Stimulated activated naive CD8-positive, alpha-beta T cell treated with anti-CD3 and anti-CD28 coated beads, Interleukin-15, Interleukin-2, amounts not matched to agents 100 U/mL and 50 U/mL, for 24 hours (primary cell): ENCODE measurements at regions not wholly inside any gene's neighbourhood (a gene's known extent, or its start where the extent isn't known, plus 50 kb on each side); places are given as distances from the start of the nearest gene placed in this dataset.
"Not testable (repeated sequence)": the region's sequence is repeated elsewhere in the genome, so short reads cannot be mapped to it uniquely, and the experiment has no call there.

ENCODE experiments used
- ATAC-seq: fragments of 150-1000 bp; cut with Tn5 transposase; one replicate; pipeline ENCODE4 v1.10.0; 2021
- DNase-seq: peaks from one replicate; pipeline ENCODE4 v3.0.0; 2021

- ATAC-seq (no peak), DNase-seq (no peak)
These were observed 220.7 kb downstream of the TACR3 start for GRCh38 chr4:103499094-103499493.

- peak; percentile 51 for ATAC-seq
- DNase-seq = peak; percentile 9
These were observed 221.4 kb downstream of the TACR3 start for GRCh38 chr4:103498161-103499070.

DNA sequence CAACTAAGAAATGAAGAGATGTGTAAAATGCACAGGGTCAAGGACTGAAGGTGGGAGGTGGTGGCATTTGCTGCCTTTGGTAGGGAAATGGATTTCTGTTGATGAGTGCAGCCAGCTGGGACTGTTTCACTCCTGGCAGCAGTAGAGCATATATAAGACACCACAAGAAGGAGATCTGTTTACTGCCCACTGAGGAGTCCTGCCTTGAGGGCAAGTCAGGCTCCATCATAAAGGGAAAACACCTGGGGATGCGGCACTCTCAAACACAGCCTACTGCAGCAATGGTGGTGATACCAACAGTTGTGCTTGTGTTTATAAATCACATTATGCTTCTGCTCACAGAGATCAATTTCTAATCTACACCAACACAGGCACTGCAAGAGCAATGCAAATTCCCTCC lies 222.1 kb downstream of the TACR3 start:
- DNase-seq (no peak), ATAC-seq (no peak)

DNA sequence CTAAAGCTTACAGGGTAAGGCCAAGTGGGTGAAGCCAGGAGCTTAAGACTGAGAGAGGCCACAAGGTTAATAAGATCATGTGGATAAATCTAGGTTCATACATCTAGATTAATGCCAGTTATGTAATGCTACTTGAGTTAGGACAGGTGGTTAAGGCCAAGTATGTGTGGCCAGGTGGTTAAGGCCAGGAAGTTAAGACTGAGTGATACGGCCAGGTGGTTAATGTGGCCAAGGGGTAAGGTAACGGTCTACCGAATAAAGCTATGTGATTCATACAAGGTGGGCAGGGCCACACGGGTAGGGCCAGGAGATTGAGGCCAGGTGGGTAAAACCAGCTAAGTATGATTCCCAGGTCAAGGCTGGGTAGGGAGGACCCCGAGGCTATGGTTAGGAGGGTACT lies 223.0 kb downstream of the TACR3 start:
- ATAC-seq (no peak), DNase-seq (no peak)

- ATAC-seq (no peak), DNase-seq (no peak)
These were observed 226.2 kb downstream of the TACR3 start for GRCh38 chr4:103493450-103494159.

DNA sequence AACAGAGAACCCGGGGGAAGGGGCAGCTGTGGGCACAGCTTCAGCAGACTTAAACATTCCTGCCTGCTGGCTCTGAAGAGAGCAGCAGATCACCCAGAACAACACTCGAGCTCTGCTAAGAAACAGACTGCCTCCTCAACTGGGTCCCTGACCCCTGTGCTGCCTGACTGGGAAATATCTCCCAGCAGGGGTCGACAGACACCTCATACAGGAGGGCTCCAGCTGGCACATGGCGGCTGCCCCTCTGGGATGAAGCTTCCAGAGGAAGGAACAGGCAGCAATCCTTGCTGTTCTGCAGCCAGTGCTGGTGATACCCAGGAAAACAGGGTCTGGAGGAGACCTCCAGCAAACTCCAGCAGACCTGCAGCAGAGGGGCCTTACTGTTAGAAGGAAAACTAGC lies 234.5 kb downstream of the TACR3 start:
- DNase-seq, ATAC-seq: not testable (repeated sequence)

DNA sequence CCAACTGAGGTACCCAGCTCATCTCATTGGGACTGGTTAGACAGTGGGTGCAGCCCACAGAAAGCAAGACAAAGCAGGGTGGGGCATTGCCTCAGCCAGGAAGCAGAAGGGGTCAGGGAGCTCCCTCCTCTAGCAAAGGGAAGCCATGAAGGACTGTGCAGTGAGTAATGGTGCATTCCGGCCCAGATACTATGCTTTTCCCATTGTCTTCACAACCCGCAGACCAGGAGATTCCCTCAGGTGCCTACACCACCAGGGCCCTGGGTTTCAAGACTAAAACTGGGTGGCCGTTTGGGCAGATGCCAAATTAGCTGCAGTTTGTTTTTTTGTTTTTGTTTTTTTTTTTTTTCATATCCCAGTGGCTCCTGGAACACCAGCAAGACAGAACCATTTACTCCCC lies 235.3 kb downstream of the TACR3 start:
- DNase-seq (no peak), ATAC-seq (no peak)

DNA sequence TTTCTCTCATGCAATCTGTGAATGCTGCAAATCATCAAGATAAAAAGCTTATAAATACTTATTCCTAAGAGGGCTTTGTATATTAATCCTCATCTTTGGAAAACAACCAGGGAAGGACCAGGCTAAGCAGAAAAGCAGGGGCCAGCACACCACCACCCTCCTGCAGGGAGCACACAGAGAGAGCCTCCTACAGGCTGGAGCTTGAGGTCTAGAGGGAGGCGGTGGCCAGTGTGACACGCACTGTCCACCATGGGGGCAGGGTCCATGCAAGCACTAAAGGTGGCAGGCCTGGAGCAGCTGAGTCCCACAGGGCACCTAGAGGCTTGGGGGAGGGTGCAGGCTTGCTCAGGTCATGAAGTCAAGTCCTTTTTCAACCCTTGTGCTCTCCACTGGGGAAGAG lies 236.9 kb downstream of the TACR3 start:
- DNase-seq (no peak), ATAC-seq (no peak)

DNA sequence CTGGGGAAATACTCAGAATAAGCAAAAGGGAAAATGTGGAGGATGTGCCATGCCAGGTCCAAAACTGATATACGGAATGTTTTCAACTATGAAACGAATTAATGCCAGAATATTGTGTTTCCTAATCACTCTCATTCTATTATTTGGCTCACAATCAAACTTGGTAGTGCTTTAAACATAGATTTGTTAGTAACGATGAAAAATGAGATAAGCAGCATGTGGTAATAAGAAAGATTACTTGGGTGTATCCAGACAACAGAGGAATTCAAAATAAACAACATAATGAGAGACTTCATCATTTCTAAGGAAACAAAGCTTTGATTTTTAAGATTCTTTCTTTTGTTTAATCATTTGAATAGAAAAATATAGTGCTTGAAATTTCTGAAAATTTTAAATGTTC lies 237.3 kb downstream of the TACR3 start:
- DNase-seq = no peak
- ATAC-seq = no peak

- ATAC-seq (no peak), DNase-seq (no peak)
These were observed 241.1 kb downstream of the TACR3 start for GRCh38 chr4:103478734-103479133.

GRCh38 chr4:103478210-103478609 lies 241.6 kb downstream of the TACR3 start:
- DNase-seq = no peak
- no peak for ATAC-seq

GRCh38 chr4:103457566-103457965 lies 259.4 kb upstream of the CENPE start:
- ATAC-seq = no peak

GRCh38 chr4:103451341-103451740 lies 253.2 kb upstream of the CENPE start:
- ATAC-seq (no peak), DNase-seq (no peak)

More at GRCh38 chr4:103457566-103457965, 259.4 kb upstream of the CENPE start:
- no peak for DNase-seq

- ATAC-seq = no peak
These were observed 252.6 kb upstream of the CENPE start for GRCh38 chr4:103450693-103451092.

GRCh38 chr4:103449296-103450023 lies 251.3 kb upstream of the CENPE start:
- DNase-seq (no peak), ATAC-seq (no peak)

More at GRCh38 chr4:103450693-103451092, 252.6 kb upstream of the CENPE start:
- no peak for DNase-seq

DNA sequence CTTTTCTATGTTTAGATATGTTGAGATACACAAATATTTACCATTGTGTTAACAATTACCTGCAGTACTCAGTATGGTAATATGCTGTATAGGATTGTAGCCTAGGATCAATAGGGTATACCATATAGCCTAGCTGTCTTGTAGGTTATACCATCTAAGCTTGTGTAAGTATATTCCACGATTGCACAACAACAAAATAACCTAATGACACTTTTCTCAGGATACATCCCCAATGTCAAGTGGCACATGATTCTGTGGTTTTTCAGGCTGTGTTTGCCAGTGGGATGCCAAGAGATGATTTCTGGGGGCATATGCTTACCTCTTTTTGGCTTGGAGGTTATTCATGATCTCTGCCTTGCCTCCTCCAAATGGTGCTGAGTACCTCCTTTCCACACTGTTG lies 247.2 kb upstream of the CENPE start:
- ATAC-seq (no peak), DNase-seq (no peak)

DNA sequence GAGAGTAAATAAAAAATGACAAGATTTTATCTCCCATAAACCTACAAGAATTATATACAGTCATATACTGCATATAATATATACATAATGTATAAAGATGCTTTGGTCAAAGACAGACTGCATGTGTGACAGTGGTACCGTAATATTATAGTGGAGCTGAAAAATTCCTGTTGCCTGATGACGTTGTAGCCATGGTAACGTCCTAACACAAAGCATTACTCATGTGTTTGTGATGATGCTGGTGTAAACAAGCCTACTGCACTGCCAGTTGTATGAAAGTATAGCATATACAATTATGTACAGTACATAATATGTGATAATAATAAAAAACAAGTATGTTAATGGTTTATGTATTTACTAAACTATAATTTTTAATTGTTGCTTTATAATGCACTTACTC lies 245.2 kb upstream of the CENPE start:
- ATAC-seq (no peak), DNase-seq (no peak)

- DNase-seq = no peak
- ATAC-seq = no peak
These were observed 231.1 kb upstream of the CENPE start for GRCh38 chr4:103429283-103429682.

DNA sequence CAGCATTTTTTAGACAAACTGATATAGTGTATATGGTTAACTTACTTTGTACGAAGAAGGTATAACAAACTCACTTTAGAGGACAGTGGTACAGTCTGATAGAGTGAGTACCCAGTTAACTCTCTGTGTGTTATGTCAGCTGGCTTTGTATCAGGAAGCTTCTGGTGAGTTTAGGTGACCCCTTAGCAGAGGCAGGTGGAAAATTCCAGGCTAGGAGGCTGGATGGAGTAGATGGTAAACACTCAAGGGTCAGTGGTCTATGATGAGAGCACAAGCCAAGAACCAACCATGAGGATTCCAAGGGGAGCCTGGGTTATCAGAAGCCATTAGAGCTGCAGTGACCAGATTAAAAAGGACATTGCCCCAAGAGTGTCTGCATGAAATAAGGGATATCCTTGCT lies 227.3 kb upstream of the CENPE start:
- ATAC-seq = no peak

GRCh38 chr4:103424853-103425252 lies 226.7 kb upstream of the CENPE start:
- no peak for ATAC-seq
- no peak for DNase-seq

More for the DNA sequence above, 227.3 kb upstream of the CENPE start:
- no peak for DNase-seq

DNA sequence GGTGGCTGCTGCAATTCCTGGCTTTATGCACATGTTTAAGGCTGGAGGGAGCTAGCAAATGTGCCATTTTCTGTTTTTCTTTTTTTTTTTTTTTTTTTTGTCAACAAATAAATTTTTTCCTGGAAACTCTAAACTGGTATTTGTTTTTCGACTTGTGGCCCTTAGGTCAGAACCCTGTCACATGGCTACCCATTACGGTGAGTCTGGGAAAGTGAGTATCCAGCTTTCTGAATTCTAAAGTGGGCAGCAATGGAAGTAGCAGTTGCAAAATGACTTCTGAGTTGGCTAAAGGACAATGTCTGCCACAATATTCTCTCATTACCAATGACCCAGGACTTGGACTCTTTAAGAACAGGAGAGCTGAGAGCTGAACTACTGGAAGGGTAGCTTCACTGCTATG lies 225.1 kb upstream of the CENPE start:
- DNase-seq (no peak), ATAC-seq (no peak)

GRCh38 chr4:103422467-103423219 lies 224.5 kb upstream of the CENPE start:
- DNase-seq (no peak), ATAC-seq (no peak)
